HG02973 (cell line): ENCODE measurements at regions not wholly inside any gene's neighbourhood (a gene's known extent, or its start where the extent isn't known, plus 50 kb on each side); places are given as distances from the start of the nearest gene placed in this dataset.
"Not testable (repeated sequence)": the region's sequence is repeated elsewhere in the genome, so short reads cannot be mapped to it uniquely, and the experiment has no call there.

Experiments
- ATAC-seq: cut with Tn5 transposase; IDR thresholded peaks from one replicate; pipeline ENCODE4 v1.9.1; 2021; ENCODE audit warnings: moderate library complexity; ENCODE audit not compliant: unreplicated experiment

GRCh38 chr4:82200046-82200445 is 173.7 kb downstream of the HNRNPD start:
- ATAC-seq: no peak

- no peak for ATAC-seq
These were observed 179.5 kb downstream of the HNRNPD start for GRCh38 chr4:82194329-82194728.

- no peak for ATAC-seq
These were observed 181.6 kb downstream of the HNRNPD start for GRCh38 chr4:82192017-82192673.

- ATAC-seq: no peak
These were observed 192.0 kb downstream of the HNRNPD start for GRCh38 chr4:82181789-82182188.

- no peak for ATAC-seq
These were observed 201.6 kb downstream of the HNRNPD start for GRCh38 chr4:82172186-82172585.

GRCh38 chr4:82171531-82172155 is 202.1 kb downstream of the HNRNPD start:
- ATAC-seq: no peak

GRCh38 chr4:82149750-82150149 is 224.0 kb downstream of the HNRNPD start:
- no peak for ATAC-seq

- no peak for ATAC-seq
These were observed 227.9 kb downstream of the HNRNPD start for GRCh38 chr4:82145850-82146249.

- ATAC-seq: no peak
These were observed 233.4 kb downstream of the HNRNPD start for GRCh38 chr4:82140422-82140821.

- ATAC-seq: no peak
These were observed 234.5 kb downstream of the HNRNPD start for GRCh38 chr4:82139287-82139686.

GRCh38 chr4:82138374-82138773 is 235.4 kb downstream of the HNRNPD start:
- no peak for ATAC-seq

GRCh38 chr4:82136161-82136801 is 237.5 kb downstream of the HNRNPD start:
- ATAC-seq: no peak

GRCh38 chr4:82128355-82128754 is 245.4 kb downstream of the HNRNPD start:
- ATAC-seq: no peak

GRCh38 chr4:82126512-82127040 is 247.2 kb downstream of the HNRNPD start:
- ATAC-seq: no peak

- ATAC-seq: no peak
These were observed 247.9 kb downstream of the HNRNPD start for GRCh38 chr4:82125787-82126297.

- no peak for ATAC-seq
These were observed 248.6 kb downstream of the HNRNPD start for GRCh38 chr4:82124932-82125786.

GRCh38 chr4:82124365-82124764 is 249.4 kb downstream of the HNRNPD start:
- no peak for ATAC-seq

- ATAC-seq: no peak
These were observed 249.9 kb downstream of the HNRNPD start for GRCh38 chr4:82123934-82124333.

GRCh38 chr4:82115183-82115582 is 258.6 kb downstream of the HNRNPD start:
- ATAC-seq: not testable (repeated sequence)

GRCh38 chr4:82108506-82108905 is 265.3 kb downstream of the HNRNPD start:
- no peak for ATAC-seq

- no peak for ATAC-seq
These were observed 269.2 kb downstream of the HNRNPD start for GRCh38 chr4:82104578-82104977.
